HG03432 (cell line): ENCODE measurements at regions not wholly inside any gene's neighbourhood (a gene's known extent, or its start where the extent isn't known, plus 50 kb on each side); places are given as distances from the start of the nearest gene placed in this dataset.

Experiments used
- ATAC-seq: cut with Tn5 transposase; IDR thresholded peaks from one replicate; pipeline ENCODE4 v1.9.1; 2021; ENCODE audit warnings: mild to moderate bottlenecking, moderate library complexity; ENCODE audit not compliant: unreplicated experiment

DNA sequence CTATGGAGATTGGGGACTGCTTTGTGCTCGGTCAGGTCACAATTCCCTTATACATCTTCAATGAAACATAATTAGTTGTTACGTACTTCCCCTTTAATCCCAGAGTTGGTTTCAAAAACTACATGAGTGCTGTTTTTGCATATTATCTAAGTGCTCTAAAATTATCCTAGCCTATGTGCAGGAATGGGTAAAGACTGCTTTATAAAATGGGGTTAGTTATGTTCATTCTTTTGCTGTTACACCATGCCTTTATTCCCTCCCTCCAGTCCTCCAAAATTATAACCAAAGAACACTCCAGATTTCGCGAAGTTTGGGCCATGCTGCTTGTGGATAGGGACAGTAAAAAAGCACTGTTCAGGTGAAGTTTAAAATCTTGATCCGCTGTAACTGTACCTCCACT lies 173.9 kb upstream of the SNX7 start:
- ATAC-seq, result no peak

- no peak for ATAC-seq
These were observed 178.9 kb upstream of the SNX7 start for GRCh38 chr1:98482611-98483010.

GRCh38 chr1:98480271-98480670 lies 181.2 kb upstream of the SNX7 start:
- no peak for ATAC-seq

DNA sequence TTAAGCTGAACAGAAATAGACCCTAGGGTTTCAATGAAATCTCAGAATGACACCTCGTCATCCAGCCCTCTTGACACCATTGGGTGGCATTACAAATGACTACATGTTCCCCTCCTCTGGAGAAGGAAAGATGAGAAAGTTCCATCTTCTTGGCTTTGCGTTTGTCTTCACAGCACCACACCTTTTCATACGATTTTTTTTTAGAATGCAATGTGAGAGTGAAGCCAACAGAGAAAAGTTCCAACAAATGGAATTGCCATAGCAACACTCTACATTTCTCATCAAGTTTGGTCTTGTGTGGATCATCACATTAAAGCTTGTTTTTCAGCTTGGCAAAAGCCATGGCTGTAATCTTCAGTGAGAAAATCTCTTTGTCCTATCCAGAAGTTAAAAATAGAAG lies 183.4 kb upstream of the SNX7 start:
- no peak for ATAC-seq

GRCh38 chr1:98472878-98473277 lies 188.6 kb upstream of the SNX7 start:
- no peak for ATAC-seq

DNA sequence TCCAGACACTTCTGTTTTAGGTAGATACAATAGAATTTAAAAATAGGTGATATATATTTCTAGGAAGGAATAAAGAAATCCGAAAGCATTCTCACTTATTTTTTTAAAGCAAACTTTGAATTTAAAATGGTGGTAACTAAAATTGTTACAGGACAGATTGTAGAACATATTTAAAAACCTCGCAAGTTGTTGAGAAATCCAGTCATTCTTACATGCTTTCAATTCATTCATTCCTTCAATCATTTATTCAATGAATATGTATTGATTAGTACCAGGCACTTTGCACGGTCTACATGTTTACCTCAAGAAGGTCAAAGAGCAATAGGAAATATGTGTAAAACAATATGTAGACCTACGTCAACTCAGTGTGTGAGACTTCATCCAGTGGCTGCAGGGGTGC lies 189.9 kb upstream of the SNX7 start:
- no peak for ATAC-seq

GRCh38 chr1:98468111-98468717 lies 193.3 kb upstream of the SNX7 start:
- no peak for ATAC-seq

DNA sequence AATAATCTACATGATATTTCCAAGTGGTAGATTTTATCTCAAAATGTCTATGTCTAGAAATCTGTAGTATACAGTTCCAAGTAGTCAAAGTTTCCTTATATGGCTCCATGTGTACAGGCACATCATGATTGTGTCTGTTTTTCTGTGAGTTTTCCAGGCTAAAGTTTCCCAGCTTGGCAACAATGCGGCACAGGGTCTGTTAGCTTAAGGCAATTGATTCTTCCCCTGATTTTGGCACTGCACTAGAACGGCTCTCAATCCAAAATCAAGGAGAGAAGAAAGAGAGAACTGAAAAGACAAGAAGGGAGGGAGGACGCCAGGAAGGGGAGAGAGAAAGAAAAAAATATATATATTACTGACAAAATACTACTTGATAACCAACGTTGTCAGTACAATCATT lies 193.9 kb upstream of the SNX7 start:
- ATAC-seq, result no peak

DNA sequence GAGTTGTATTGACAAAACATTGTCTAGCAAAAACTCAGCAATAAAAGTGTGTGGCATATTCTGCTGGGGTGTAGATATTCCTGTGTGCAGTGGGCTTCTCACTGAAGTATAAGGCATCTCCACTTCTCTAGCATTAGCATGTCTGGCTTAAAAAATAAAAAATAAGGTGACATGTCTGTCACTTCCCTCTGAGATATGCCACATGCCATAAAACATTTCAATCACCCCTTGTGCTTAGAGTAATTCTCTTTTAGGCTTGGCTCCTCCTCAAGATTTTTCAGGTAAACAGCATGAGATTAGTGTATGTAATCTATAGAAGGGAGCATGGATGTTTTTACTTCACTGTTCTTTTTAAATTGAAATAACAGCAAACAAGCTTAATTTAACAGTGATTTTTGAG lies 194.4 kb upstream of the SNX7 start:
- no peak for ATAC-seq

DNA sequence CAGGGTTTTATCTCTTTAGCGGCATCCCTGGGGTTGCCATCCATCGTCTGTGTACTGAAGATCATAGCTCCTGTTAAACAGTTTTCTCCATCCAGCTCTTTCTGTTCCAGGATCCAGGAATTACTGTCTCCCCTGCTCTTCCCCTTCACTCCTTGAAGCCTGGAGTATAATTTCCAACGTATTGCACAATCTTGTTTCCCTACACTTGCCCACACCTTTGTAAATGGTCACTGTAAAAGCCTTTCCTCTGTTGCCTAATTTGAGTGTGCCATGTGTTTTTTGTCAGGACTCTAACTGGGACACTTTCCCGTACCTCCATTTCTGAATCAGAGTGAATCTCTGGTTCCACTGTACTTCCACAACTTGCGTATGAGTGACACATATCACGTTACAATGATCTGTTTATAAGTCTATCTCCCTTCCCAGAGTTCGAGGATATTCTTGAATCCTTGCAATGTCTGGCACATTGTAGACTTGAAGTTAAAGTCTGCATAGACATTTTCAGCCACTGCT lies 199.6 kb upstream of the SNX7 start:
- no peak for ATAC-seq

- no peak for ATAC-seq
These were observed 201.4 kb upstream of the SNX7 start for GRCh38 chr1:98460136-98460535.

DNA sequence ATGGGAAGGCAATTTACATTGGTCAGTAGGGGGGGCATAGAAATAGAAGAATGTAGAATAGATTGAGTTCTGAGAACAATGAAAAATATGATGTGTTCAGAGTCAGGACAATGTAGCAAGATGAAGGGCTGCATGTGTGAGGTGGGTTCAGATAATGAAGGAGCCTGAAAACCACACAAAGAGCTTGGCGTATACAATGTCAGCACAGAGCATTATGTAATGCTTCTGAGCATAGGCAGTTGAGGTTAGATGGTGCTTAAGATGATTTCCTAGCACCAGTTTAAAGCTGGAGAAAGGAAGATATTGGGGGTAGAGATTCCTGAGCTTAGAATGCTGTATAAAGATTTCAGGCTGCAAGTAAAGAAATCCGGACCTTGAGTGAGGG lies 202.0 kb upstream of the SNX7 start:
- ATAC-seq, result no peak

DNA sequence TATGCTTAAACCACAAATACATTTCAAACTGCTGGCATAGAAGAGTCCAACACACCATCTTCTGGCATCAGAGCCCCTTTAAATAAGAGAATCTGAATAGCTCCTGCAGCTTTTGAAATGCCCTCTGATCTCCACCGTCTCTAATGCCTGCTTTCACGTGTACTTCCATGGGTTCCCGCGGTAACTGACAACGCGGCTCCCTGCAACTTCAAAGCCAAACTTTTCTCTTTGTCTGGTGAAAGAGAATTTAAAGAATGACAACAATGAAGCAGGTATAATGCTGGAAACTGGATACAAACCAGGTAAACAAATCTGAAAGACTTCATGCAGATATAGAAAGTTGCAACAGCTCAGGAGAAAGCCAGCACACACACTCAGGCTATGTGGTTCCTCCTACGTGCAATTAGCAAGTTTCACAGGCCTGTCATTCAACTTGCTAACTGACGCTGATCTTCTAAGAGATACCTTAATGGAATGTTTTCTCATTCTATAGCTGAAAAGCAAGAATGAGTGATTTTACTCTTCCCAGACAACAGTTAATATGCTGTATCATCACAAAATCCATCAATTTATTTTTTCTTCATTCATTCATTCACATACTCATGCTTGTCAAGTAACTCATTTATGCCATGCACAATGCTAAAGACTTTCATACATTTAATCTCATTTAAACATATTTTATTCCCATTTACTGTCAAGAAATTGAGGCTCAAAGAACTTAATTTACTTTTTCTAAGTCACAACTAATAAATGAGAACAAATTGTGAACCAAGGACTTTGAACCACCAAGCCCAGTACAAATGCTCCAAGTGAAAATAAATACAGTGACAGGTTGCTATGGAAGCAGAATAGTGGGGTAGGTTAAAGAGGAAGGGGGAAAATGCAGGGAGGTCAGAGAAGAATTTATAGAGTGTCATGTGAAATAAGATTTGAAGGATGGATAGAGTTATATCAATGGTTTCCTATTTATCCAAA lies 202.7 kb upstream of the SNX7 start:
- no peak for ATAC-seq

- no peak for ATAC-seq
These were observed 204.3 kb upstream of the SNX7 start for GRCh38 chr1:98457248-98457647.

- no peak for ATAC-seq
These were observed 206.9 kb upstream of the SNX7 start for GRCh38 chr1:98454666-98455065.

DNA sequence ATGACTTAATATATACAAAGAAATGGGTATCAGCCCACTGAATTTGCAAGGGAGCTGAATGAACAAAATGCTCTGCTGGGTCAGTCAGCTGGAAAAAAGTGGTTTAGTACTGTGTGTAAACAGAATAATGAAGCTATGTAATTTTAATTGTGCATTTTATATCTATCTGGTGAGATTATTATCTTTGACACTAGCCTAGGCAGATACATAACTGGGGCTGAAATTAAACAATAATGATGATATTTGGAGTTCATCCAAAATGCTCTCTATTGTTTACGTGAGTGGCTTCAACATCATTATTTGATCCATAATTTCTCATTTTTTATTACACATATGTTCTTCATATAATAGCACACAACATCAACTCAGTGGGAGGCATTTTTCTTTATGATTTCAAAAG lies 208.5 kb upstream of the SNX7 start:
- ATAC-seq, result no peak

DNA sequence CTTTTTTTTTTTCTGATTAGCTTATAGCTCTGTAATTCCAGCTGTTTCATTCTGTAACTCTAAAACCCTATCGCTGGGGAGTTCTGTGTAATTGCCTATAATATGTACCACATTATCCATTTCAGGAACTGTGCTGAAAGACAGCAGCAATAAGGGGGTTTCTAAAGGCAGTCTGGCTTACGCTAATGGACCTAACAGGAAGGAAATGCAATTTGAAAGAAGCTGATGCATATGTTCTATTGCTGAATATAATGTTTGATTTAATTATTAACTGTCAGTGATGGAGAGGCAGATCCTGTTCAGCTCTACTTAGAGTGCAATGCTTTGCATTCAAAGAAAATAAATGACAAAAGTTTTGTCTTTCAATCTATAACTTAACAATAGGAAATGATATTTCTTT lies 209.4 kb upstream of the SNX7 start:
- ATAC-seq, result peak; percentile 75

DNA sequence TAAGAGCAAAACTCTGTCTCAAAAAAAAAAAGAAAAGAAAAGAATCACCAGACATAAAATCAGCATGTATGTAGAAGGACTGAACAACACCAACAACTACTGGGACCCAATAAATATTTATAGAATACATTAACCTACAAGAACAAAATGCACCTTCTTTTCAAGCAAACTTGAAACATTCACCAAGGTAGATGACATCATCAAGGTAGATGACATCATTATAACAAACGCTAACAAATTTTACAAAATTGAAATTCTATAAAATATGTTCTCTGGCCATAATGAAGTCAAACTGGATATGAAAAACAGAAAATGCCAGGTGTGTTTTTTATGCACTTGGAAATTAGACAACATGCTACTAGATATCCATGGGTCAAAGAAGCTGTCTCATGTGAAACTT lies 220.2 kb upstream of the SNX7 start:
- no peak for ATAC-seq

- ATAC-seq, result no peak
These were observed 222.1 kb upstream of the SNX7 start for GRCh38 chr1:98439471-98439870.

DNA sequence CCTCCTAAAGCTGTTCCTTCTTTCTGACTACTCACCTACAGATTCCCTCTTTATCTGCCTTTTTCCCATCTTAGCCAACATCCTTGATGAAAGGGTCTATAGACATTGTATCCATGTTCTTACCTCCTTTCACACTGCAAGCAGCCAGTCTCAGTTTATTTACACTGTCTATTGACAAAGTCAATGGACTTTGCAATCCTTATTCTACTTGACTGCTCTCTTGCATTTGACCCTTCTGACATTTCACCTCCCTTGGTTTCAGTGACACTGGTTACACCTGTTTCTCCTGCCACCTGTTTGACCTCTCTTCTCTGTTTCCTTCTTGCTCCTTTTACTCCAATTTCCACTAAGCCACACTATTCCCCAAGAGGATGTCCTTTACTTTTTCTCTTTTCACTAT lies 224.0 kb upstream of the SNX7 start:
- no peak for ATAC-seq

- no peak for ATAC-seq
These were observed 224.5 kb upstream of the SNX7 start for GRCh38 chr1:98437011-98437410.

DNA sequence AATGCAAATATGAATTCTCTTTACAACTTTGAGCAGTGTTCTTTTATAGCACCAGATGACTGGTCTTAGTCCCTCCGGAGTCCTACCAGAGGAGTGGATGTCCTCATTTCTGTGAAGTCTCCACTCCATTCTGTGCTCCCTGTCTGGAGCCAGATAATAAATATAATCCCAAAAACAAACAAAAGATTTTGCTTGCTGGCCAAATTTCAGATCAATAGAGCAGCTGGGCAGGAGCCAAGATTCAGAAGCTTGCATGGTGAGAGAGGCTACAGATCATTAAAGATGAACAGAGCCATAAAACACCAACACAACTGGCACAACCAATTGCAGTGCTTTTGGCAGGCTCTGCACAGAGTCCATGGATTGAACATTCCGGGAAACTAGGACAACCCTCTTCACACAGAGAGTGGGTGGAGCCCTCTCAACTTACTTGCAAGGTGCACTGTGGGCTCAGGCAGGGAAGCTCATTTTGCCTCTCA lies 231.5 kb upstream of the SNX7 start:
- no peak for ATAC-seq
